Natural killer cell (primary cell): ENCODE measurements at regions not wholly inside any gene's neighbourhood (a gene's known extent, or its start where the extent isn't known, plus 50 kb on each side); places are given as distances from the start of the nearest gene placed in this dataset.

Experiments
- ATAC-seq, 3 donors: fragments of 150-1000 bp in 2 of 3; fragments of 200-7000 bp in 1 of 3; cut with Tn5 transposase; 1 replicate in 1 of 3; 2 replicates in 2 of 3; pipeline ENCODE4 v1.10.0; 2021; ENCODE audit warnings: mild to moderate bottlenecking in 2 of 3, moderate library complexity in 2 of 3
- DNase-seq, 2 donors: peaks; one replicate each; pipeline versions ENCODE4 v3.0.0 to v3.0.0-alpha.2; 2013 to 2021; ENCODE audit warnings: mixed read lengths in 1 of 2
- H3K27ac ChIP-seq: one replicate; pipeline ENCODE4 v1.5.1; 2013; ENCODE audit warnings: mild to moderate bottlenecking, low read length
- H3K27me3 ChIP-seq: one replicate; pipeline ENCODE4 v1.6.1; 2013; ENCODE audit warnings: low read length; ENCODE audit not compliant: control insufficient read depth, insufficient read depth
- H3K36me3 ChIP-seq: one replicate; pipeline ENCODE4 v1.6.1; 2013; ENCODE audit warnings: low read length; ENCODE audit not compliant: control insufficient read depth, insufficient read depth
- H3K4me1 ChIP-seq: one replicate; pipeline ENCODE4 v1.6.1; 2013; ENCODE audit warnings: low read length; ENCODE audit not compliant: control insufficient read depth, insufficient read depth
- H3K4me3 ChIP-seq: one replicate; pipeline ENCODE4 v1.5.1; 2013; ENCODE audit warnings: low read length
- H3K9me3 ChIP-seq: one replicate; pipeline ENCODE4 v1.6.1; 2013; ENCODE audit warnings: low read length; ENCODE audit not compliant: control insufficient read depth, insufficient read depth
- H3K27ac Mint-ChIP-seq, 2 donors: one replicate each; pipeline ENCODE4 v1.8.0; 2022; ENCODE audit warnings: mild to moderate bottlenecking in 2 of 2, mixed read lengths in 2 of 2, moderate library complexity in 1 of 2
- H3K27me3 Mint-ChIP-seq, 2 donors: one replicate each; pipeline ENCODE4 v1.8.0; 2022; ENCODE audit warnings: low read depth in 2 of 2, mixed read lengths in 2 of 2
- H3K36me3 Mint-ChIP-seq: one replicate; pipeline ENCODE4 v1.8.0; 2022; ENCODE audit warnings: mixed read lengths
- H3K4me1 Mint-ChIP-seq, 2 donors: one replicate each; pipeline ENCODE4 v1.8.0; 2022; ENCODE audit warnings: mixed read lengths in 2 of 2
- H3K4me3 Mint-ChIP-seq: one replicate; pipeline ENCODE4 v1.8.0; 2022; ENCODE audit warnings: mild to moderate bottlenecking, moderate library complexity, mixed read lengths
- H3K9me3 Mint-ChIP-seq, 2 donors: one replicate each; pipeline ENCODE4 v1.8.0; 2022; ENCODE audit warnings: mixed read lengths in 2 of 2
- CTCF ChIP-seq: fragments of 200-600 bp; IDR thresholded peaks from one replicate; pipeline ENCODE4 v1.8.0; 2022; ENCODE audit warnings: antibody characterized with exemption
- WGBS: methylation state at CpG from one replicate; pipeline ENCODE4 v1.1.7; 2013; ENCODE audit warnings: missing lambda C conversion rate; ENCODE audit not compliant: insufficient coverage; 5-methylcytosine and 5-hydroxymethylcytosine counted together
- intact Hi-C: fragments of 100-400 bp; cut with micrococcal nuclease; formaldehyde crosslinking; loops from one replicate; pipeline ENCODE4 v1.14.2; 2022

- WGBS, result 48% methylated on average over 4 of the region's 4 CpGs
- Mint-ChIP-seq H3K4me3 (no peak overlapping the region), H3K27ac (no peak overlapping the region), H3K27me3 (no peaks in the 10 kb centered on the region), H3K9me3 (peaks cover 16 to 42% of the 10 kb centered on the region in 2 donors), H3K36me3 (peaks cover 18% of the 10 kb centered on the region), H3K4me1 (no peaks in the 10 kb centered on the region)
- TF ChIP-seq CTCF, result no peak
- DNase-seq (no peak), ATAC-seq (no peak)
- H3K36me3 ChIP-seq, result no peaks in the 10 kb centered on the region
- no peak overlapping the region for H3K27ac ChIP-seq
- peaks cover 4% of the 10 kb centered on the region for H3K9me3 ChIP-seq
- intact Hi-C loops, result no loop called here
- H3K4me3 ChIP-seq, result no peak overlapping the region
- H3K4me1 ChIP-seq, result no peaks in the 10 kb centered on the region
- H3K27me3 ChIP-seq, result no peaks in the 10 kb centered on the region
These were observed 486.4 kb upstream of the KIF2B start for GRCh38 chr17:53336281-53336680.

- no CpG with 5 or more reads among the region's 1 CpG for WGBS
- no peak overlapping the region for H3K27ac ChIP-seq
- Mint-ChIP-seq H3K27me3 (no peaks in the 10 kb centered on the region), H3K9me3 (peaks cover 11 to 34% of the 10 kb centered on the region in 2 donors), H3K4me1 (no peaks in the 10 kb centered on the region), H3K4me3 (no peak overlapping the region), H3K36me3 (peaks cover 18% of the 10 kb centered on the region), H3K27ac (no peak overlapping the region)
- no peaks in the 10 kb centered on the region for H3K36me3 ChIP-seq
- no peaks in the 10 kb centered on the region for H3K4me1 ChIP-seq
- intact Hi-C loops, result no loop called here
- H3K27me3 ChIP-seq, result no peaks in the 10 kb centered on the region
- ATAC-seq (no peak), DNase-seq (no peak)
- TF ChIP-seq CTCF, result no peak
- H3K4me3 ChIP-seq, result no peak overlapping the region
- H3K9me3 ChIP-seq, result peaks cover 4% of the 10 kb centered on the region
These were observed 487.3 kb upstream of the KIF2B start for GRCh38 chr17:53335443-53335842.

- H3K27me3 ChIP-seq, result no peaks in the 10 kb centered on the region
- H3K4me1 ChIP-seq, result no peaks in the 10 kb centered on the region
- Mint-ChIP-seq H3K4me1 (no peaks in the 10 kb centered on the region), H3K4me3 (no peak overlapping the region), H3K9me3 (peaks cover 17 to 22% of the 10 kb centered on the region in 2 donors), H3K36me3 (no peaks in the 10 kb centered on the region), H3K27me3 (no peaks in the 10 kb centered on the region), H3K27ac (no peak overlapping the region)
- no peak overlapping the region for H3K4me3 ChIP-seq
- 83% methylated on average over 1 of the region's 2 CpGs for WGBS
- DNase-seq (no peak), ATAC-seq (no peak)
- no peak overlapping the region for H3K27ac ChIP-seq
- no peak for TF ChIP-seq CTCF
- intact Hi-C loops, result no loop called here
- H3K36me3 ChIP-seq, result no peaks in the 10 kb centered on the region
- H3K9me3 ChIP-seq, result no peaks in the 10 kb centered on the region
These were observed 492.0 kb upstream of the KIF2B start for GRCh38 chr17:53330756-53331155.

- H3K27ac Mint-ChIP-seq, result no peak overlapping the region
- no peak for ATAC-seq
- TF ChIP-seq CTCF, result no peak
- Histone ChIP-seq H3K4me3 (no peak overlapping the region), H3K27ac (no peak overlapping the region), H3K4me1 (no peaks in the 10 kb centered on the region), H3K9me3 (no peaks in the 10 kb centered on the region), H3K27me3 (no peaks in the 10 kb centered on the region), H3K36me3 (no peaks in the 10 kb centered on the region)
- H3K4me3 Mint-ChIP-seq, result no peak overlapping the region
- 79% methylated on average over 2 of the region's 2 CpGs for WGBS
- H3K9me3 Mint-ChIP-seq, result peaks cover 17 to 24% of the 10 kb centered on the region in 2 donors
- intact Hi-C loops, result no loop called here
- no peaks in the 10 kb centered on the region for H3K27me3 Mint-ChIP-seq
- no peaks in the 10 kb centered on the region for H3K4me1 Mint-ChIP-seq
- peaks cover 14% of the 10 kb centered on the region for H3K36me3 Mint-ChIP-seq
- no peak for DNase-seq
These were observed 501.1 kb upstream of the KIF2B start for GRCh38 chr17:53321651-53322050.
